H1 (cell line): ENCODE measurements at regions not wholly inside any gene's neighbourhood (a gene's known extent, or its start where the extent isn't known, plus 50 kb on each side); places are given as distances from the start of the nearest gene placed in this dataset.

Experiments used
- CTCF ChIP-seq, 3 experiments: IDR thresholded peaks; 1 replicate in 2 of 3; 2 replicates in 1 of 3; pipeline versions ENCODE4 v1.5.1 to v1.6.1; 2011; ENCODE audit warnings: low read length in 3 of 3, mild to moderate bottlenecking in 3 of 3, inconsistent platforms in 2 of 3, low read depth in 1 of 3, moderate library complexity in 1 of 3; ENCODE audit not compliant: insufficient read depth in 1 of 3; ENCODE audit errors: control extremely low read depth in 1 of 3
- EP300 ChIP-seq, 2 experiments: IDR thresholded peaks; 1 replicate in 1 of 2; 2 replicates in 1 of 2; pipeline ENCODE4 v1.6.1; 2011 to 2012; ENCODE audit warnings: low read depth in 2 of 2, low read length in 2 of 2, mild to moderate bottlenecking in 2 of 2, borderline replicate concordance in 1 of 2, inconsistent platforms in 1 of 2, moderate library complexity in 1 of 2
- JUND ChIP-seq: IDR thresholded peaks from 2 replicates; pipeline ENCODE4 v1.6.1; 2011; ENCODE audit warnings: mild to moderate bottlenecking, improper control_type of control experiment, low read length

- TF ChIP-seq EP300 (IDR thresholded peaks at IDR 0.05; ENCODE audit: borderline replicate concordance in 1 of 2, low read depth in 2 of 2, low read length in 2 of 2) (no peak), CTCF (IDR thresholded peaks at IDR 0.05; ENCODE audit: control extremely low read depth in 1 of 3, insufficient read depth in 1 of 3, low read depth in 1 of 3, low read length in 3 of 3) (no peak), JUND (no peak)
Observed at GRCh38 chr7:18287482-18287881, 208.1 kb upstream of the HDAC9 start.
